ENCODE measurements at regions not wholly inside any gene's neighbourhood (a gene's known extent, or its start where the extent isn't known, plus 50 kb on each side); places are given as distances from the start of the nearest gene placed in this dataset.

- in situ Hi-C loops (cut with HindIII; ENCODE audit: low sequenced_read_pairs) = no loop called here
These were observed 95.8 kb upstream of the RGS4 start for GRCh38 chr1:162973381-162973795.

GRCh38 chr1:162972773-162973172, 96.4 kb upstream of the RGS4 start:
- no peak for TF ChIP-seq CTCF (IDR thresholded peaks at IDR 0.05; ENCODE audit: low read depth, low read length)
- H3K4me3 ChIP-seq (ENCODE audit: low read depth, low read length) = no peak overlapping the region
- in situ Hi-C loops (cut with HindIII; ENCODE audit: low sequenced_read_pairs) = no loop called here
- no peak for DNase-seq (ENCODE audit: low read depth, low spot score)

More at GRCh38 chr1:162973381-162973795, 95.8 kb upstream of the RGS4 start:
- no peak overlapping the region for H3K4me3 ChIP-seq (ENCODE audit: low read depth, low read length)
- peak; percentile 95 for DNase-seq (ENCODE audit: low read depth, low spot score)
- TF ChIP-seq CTCF (IDR thresholded peaks at IDR 0.05; ENCODE audit: low read depth, low read length) = no peak

- in situ Hi-C loops (cut with HindIII; ENCODE audit: low sequenced_read_pairs) = no loop called here
- H3K4me3 ChIP-seq (ENCODE audit: low read depth, low read length) = no peak overlapping the region
- no peak for DNase-seq (ENCODE audit: low read depth, low spot score)
- TF ChIP-seq CTCF (IDR thresholded peaks at IDR 0.05; ENCODE audit: low read depth, low read length) = no peak
These were observed 99.1 kb upstream of the RGS4 start for GRCh38 chr1:162970021-162970420.

GRCh38 chr1:162966613-162967012, 102.5 kb upstream of the RGS4 start:
- TF ChIP-seq CTCF (IDR thresholded peaks at IDR 0.05; ENCODE audit: low read depth, low read length) = no peak
- DNase-seq (ENCODE audit: low read depth, low spot score) = no peak
- in situ Hi-C loops (cut with HindIII; ENCODE audit: low sequenced_read_pairs) = no loop called here
- no peak overlapping the region for H3K4me3 ChIP-seq (ENCODE audit: low read depth, low read length)

- DNase-seq (ENCODE audit: low read depth, low spot score) = no peak
- no peak overlapping the region for H3K4me3 ChIP-seq (ENCODE audit: low read depth, low read length)
- no peak for TF ChIP-seq CTCF (IDR thresholded peaks at IDR 0.05; ENCODE audit: low read depth, low read length)
- in situ Hi-C loops (cut with HindIII; ENCODE audit: low sequenced_read_pairs) = no loop called here
These were observed 103.9 kb upstream of the CCDC190 start for GRCh38 chr1:162964901-162965300.

- H3K4me3 ChIP-seq (ENCODE audit: low read depth, low read length) = no peak overlapping the region
- TF ChIP-seq CTCF (IDR thresholded peaks at IDR 0.05; ENCODE audit: low read depth, low read length) = no peak
- in situ Hi-C loops (cut with HindIII; ENCODE audit: low sequenced_read_pairs) = no loop called here
- DNase-seq (ENCODE audit: low read depth, low spot score) = no peak
These were observed 95.9 kb upstream of the CCDC190 start for GRCh38 chr1:162956922-162957321.

- no peak for TF ChIP-seq CTCF (IDR thresholded peaks at IDR 0.05; ENCODE audit: low read depth, low read length)
- H3K4me3 ChIP-seq (ENCODE audit: low read depth, low read length) = no peak overlapping the region
- DNase-seq (ENCODE audit: low read depth, low spot score) = no peak
- in situ Hi-C loops (cut with HindIII; ENCODE audit: low sequenced_read_pairs) = no loop called here
These were observed 93.8 kb upstream of the CCDC190 start for GRCh38 chr1:162954824-162955223.
